NT2/D1 (cell line): ENCODE measurements at regions not wholly inside any gene's neighbourhood (a gene's known extent, or its start where the extent isn't known, plus 50 kb on each side); places are given as distances from the start of the nearest gene placed in this dataset.
A peak's percentile ranks its signal among the peaks of the same experiment; 100 is the strongest.

Experiments
- DNase-seq: peaks from one replicate; pipeline ENCODE4 v3.0.0-alpha.2; 2011; ENCODE audit warnings: low read depth, low spot score
- H3K27me3 ChIP-seq: 2 replicates; pipeline ENCODE4 v1.6.0; 2011; ENCODE audit warnings: mild to moderate bottlenecking; ENCODE audit not compliant: insufficient read length, insufficient read depth
- H3K36me3 ChIP-seq: 2 replicates; pipeline ENCODE4 v1.6.1; 2011; ENCODE audit warnings: mild to moderate bottlenecking, low read length, mixed read lengths; ENCODE audit not compliant: insufficient read depth, insufficient read length
- H3K4me1 ChIP-seq: 2 replicates; pipeline ENCODE4 v1.5.1; 2011; ENCODE audit not compliant: insufficient read depth, insufficient read length
- H3K4me3 ChIP-seq: 2 replicates; pipeline ENCODE4 v1.5.1; 2011; ENCODE audit warnings: low read depth; ENCODE audit not compliant: insufficient read length
- H3K9ac ChIP-seq: 2 replicates; pipeline ENCODE4 v1.6.0; 2011; ENCODE audit warnings: low read depth; ENCODE audit not compliant: insufficient read length
- H3K9me3 ChIP-seq: 2 replicates; pipeline ENCODE4 v1.5.1; 2011; ENCODE audit warnings: mild to moderate bottlenecking, low read length; ENCODE audit not compliant: insufficient read depth
- SUZ12 ChIP-seq: IDR thresholded peaks from 2 replicates; pipeline ENCODE4 v1.6.1; 2011; ENCODE audit not compliant: insufficient read length, insufficient read depth; ENCODE audit errors: extremely low read depth
- YY1 ChIP-seq: IDR thresholded peaks from 2 replicates; pipeline ENCODE4 v1.6.1; 2011; ENCODE audit not compliant: insufficient read length, insufficient read depth
- ZNF274 ChIP-seq: IDR thresholded peaks from 2 replicates; pipeline ENCODE4 v1.6.1; 2011; ENCODE audit warnings: mild to moderate bottlenecking, low read depth, low read length

DNA sequence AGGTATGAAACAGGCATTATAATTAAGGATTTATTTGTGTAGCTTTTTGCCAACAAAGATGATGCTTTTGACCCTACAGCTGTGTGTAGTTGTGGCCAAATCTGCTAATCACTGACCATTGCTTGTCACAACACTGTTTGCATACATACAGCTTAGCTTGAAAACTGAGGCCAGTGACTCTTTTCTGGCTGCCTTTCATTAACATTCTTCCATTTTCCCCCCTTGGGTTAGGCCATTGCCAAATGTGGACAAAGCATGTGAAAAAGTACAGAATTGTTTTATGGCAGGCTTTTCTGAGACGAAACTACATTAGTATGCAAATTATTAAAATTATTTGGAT is 263.3 kb downstream of the SLC16A7 start:
- Histone ChIP-seq H3K4me3 (no peak overlapping the region), H3K9me3 (no peaks in the 10 kb centered on the region), H3K36me3 (no peaks in the 10 kb centered on the region), H3K9ac (no peak overlapping the region), H3K4me1 (no peaks in the 10 kb centered on the region), H3K27me3 (no peaks in the 10 kb centered on the region)
- no peak for DNase-seq
- TF ChIP-seq ZNF274: no peak
- no peak for TF ChIP-seq SUZ12
- no peak for TF ChIP-seq YY1

DNA sequence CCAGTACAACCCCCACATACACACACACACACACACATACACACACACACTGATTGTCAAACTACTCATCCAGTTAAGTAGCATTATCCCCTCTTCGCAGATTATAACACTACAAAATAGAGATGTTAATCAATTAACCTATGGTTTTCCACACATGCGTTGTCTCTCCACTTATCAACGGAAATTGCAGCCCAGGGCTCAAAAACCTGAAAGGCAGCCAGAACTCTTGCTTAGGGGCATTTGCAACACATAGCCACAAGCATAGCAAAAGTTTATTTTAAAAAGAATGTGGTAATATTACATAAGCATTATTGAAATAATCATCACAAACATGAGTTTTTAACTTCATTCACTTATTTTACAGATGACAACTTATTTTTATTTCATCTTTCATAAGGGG is 265.8 kb downstream of the SLC16A7 start:
- TF ChIP-seq SUZ12 (no peak), ZNF274 (no peak), YY1 (no peak)
- Histone ChIP-seq H3K27me3 (no peaks in the 10 kb centered on the region), H3K36me3 (no peaks in the 10 kb centered on the region), H3K4me1 (no peaks in the 10 kb centered on the region), H3K4me3 (no peak overlapping the region), H3K9ac (no peak overlapping the region), H3K9me3 (no peaks in the 10 kb centered on the region)
- no peak for DNase-seq

DNA sequence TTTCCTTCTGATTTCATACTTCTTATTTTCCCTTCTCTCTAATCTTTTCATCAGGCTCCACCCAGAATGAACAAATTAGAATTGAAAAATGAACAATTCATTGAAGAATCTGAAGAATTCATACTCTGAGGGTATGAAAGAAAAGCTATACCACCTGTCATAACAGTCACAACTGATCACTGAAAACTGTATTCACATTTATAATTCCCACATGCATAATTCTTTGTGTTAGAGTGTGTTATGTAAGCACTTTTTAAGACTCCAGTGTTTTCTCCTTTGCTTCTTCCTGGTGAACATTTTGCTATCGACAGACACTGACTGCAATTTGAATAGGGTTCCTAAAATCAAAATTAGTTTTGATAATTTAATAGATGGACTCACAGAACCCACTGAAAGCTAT is 271.2 kb downstream of the SLC16A7 start:
- no peaks in the 10 kb centered on the region for H3K27me3 ChIP-seq
- H3K9me3 ChIP-seq: no peaks in the 10 kb centered on the region; the same call in 1 of the 2 replicates
- no peak for TF ChIP-seq ZNF274
- no peak for TF ChIP-seq YY1
- TF ChIP-seq SUZ12: no peak
- DNase-seq: no peak
- H3K36me3 ChIP-seq: no peaks in the 10 kb centered on the region
- no peak overlapping the region for H3K9ac ChIP-seq
- H3K4me1 ChIP-seq: no peaks in the 10 kb centered on the region
- H3K4me3 ChIP-seq: no peak overlapping the region

DNA sequence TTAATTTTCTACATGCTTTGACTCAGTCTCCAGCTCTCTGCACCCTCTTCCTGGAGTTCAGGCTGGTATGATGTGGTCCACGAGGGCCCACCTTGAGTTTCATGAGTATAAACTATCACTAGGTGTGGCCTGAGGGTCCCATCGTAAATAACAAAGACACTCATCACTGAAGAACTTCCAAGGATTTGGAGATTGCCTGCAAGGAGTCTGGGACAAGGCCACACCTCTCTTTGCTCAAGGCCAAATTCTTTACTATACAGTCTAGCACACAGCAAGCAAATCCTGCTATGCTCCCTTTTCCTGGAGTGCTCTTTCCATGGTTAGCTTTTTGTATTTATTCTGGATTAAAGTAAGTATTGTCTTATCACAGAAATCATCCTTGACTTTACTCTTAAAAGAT is 271.9 kb downstream of the SLC16A7 start:
- TF ChIP-seq SUZ12: no peak
- Histone ChIP-seq H3K36me3 (no peaks in the 10 kb centered on the region), H3K9ac (no peak overlapping the region), H3K9me3 (no peaks in the 10 kb centered on the region; the same call in 1 of the 2 replicates), H3K4me1 (no peaks in the 10 kb centered on the region), H3K27me3 (no peaks in the 10 kb centered on the region), H3K4me3 (no peak overlapping the region)
- no peak for DNase-seq

DNA sequence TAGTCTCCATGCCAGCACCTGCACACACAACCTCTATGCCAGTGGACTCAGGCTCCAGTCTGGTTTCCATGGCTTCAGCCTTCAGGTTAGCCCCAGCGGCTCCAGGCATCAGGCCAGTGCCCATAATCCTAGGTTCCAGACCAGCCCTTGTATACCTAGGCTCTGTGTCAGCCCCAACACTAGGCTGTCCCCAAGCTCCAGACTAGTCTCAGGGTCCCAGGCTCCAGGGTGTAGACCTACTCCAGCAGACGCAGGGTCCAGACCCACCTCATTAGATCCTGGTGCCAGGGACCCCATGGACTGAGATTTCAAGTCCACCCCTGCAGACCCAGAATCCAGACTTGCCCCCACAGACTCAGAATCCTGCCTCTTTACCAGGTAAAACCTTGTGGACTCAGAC is 275.9 kb downstream of the SLC16A7 start:
- no peak for TF ChIP-seq SUZ12
- no peak for TF ChIP-seq ZNF274
- no peak for TF ChIP-seq YY1
- H3K9me3 ChIP-seq: no peaks in the 10 kb centered on the region; the same call in 1 of the 2 replicates
- no peak overlapping the region for H3K9ac ChIP-seq
- H3K4me3 ChIP-seq: no peak overlapping the region
- H3K4me1 ChIP-seq: no peaks in the 10 kb centered on the region
- H3K36me3 ChIP-seq: no peaks in the 10 kb centered on the region
- H3K27me3 ChIP-seq: no peaks in the 10 kb centered on the region
- DNase-seq: no peak

DNA sequence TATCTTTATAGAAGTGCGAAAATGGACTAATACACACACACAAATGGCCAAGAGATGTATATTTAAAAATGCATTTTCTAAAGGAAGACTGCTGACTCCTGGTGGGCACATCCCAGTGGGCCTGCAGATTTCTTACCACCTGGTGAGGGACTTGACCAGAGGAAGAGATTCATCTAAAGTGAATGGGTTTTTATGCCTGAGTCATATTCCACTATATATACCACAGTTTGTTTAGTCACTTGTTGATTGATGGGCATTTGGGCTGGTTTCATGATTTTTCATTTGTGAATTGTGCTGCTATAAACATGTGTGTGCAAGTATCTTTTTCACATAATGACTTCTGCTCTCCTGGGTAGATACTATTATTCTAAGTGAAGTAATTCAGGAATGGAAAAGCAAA is 277.3 kb downstream of the SLC16A7 start:
- H3K9me3 ChIP-seq: no peaks in the 10 kb centered on the region; the same call in 1 of the 2 replicates
- DNase-seq: no peak
- H3K4me3 ChIP-seq: no peak overlapping the region
- no peaks in the 10 kb centered on the region for H3K4me1 ChIP-seq
- H3K9ac ChIP-seq: no peak overlapping the region
- no peak for TF ChIP-seq SUZ12
- TF ChIP-seq YY1: no peak
- TF ChIP-seq ZNF274: no peak
- no peaks in the 10 kb centered on the region for H3K27me3 ChIP-seq
- no peaks in the 10 kb centered on the region for H3K36me3 ChIP-seq

DNA sequence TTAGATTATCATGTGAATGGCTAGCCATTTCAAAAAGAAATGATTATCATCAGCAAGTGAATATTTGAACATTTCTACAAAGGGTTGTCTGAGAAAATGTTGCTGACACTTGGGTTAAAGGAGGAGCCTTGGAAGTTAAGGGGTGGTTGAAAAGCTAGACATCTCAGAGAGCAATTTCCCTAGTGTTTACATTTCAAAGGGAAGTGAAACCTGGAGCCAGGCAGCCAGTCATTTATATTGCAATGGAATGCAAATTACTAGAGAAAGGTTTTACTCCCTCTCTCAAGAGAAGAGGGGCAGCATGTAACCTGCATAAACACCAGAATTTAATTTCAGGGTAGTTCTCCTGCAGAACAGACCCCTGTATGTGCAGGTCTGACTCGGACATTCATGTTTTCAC is 279.0 kb downstream of the SLC16A7 start:
- no peak for TF ChIP-seq SUZ12
- TF ChIP-seq YY1: no peak
- TF ChIP-seq ZNF274: no peak
- DNase-seq: peak; percentile 55
- no peak overlapping the region for H3K9ac ChIP-seq
- H3K9me3 ChIP-seq: no peaks in the 10 kb centered on the region; the same call in 1 of the 2 replicates
- no peaks in the 10 kb centered on the region for H3K36me3 ChIP-seq
- H3K4me3 ChIP-seq: no peak overlapping the region
- H3K27me3 ChIP-seq: no peaks in the 10 kb centered on the region
- H3K4me1 ChIP-seq: no peaks in the 10 kb centered on the region

DNA sequence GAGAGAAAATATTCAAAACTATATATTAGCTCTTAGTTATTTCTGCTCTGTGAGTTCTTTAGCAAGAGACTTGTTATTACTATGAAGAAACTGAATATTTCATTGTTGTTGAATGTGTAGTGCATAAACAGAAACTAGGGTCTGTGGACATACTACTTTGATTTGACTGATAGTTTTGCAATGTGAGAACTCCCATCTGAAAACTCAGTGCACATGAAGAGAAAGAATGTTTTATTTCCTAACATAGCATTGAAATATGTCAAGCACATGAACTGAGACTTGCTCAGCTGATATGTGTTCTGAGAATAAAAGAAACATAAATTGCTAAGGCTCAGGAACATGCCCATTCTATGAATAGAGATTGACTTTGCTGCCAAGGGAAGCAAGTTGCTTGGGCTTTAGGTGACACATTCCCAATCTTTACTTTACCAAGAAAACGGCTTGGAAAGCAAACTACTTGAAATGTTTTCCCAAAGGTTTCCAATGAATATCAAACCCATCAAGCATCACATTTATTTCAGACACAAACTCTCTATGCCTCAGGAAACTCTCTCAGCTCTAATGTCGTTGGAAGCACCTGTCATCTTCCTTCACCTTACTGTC is 290.4 kb downstream of the SLC16A7 start:
- no peak for TF ChIP-seq ZNF274
- no peak for TF ChIP-seq SUZ12
- no peak for TF ChIP-seq YY1

More for the DNA sequence above, 290.4 kb downstream of the SLC16A7 start:
- no peak overlapping the region for H3K4me3 ChIP-seq
- H3K9me3 ChIP-seq: no peaks in the 10 kb centered on the region
- H3K36me3 ChIP-seq: no peaks in the 10 kb centered on the region
- no peak overlapping the region for H3K9ac ChIP-seq
- H3K27me3 ChIP-seq: no peaks in the 10 kb centered on the region
- no peak for DNase-seq
- no peaks in the 10 kb centered on the region for H3K4me1 ChIP-seq
